HCT116 (cell line): ENCODE measurements at regions not wholly inside any gene's neighbourhood (a gene's known extent, or its start where the extent isn't known, plus 50 kb on each side); places are given as distances from the start of the nearest gene placed in this dataset.

Experiments
- ATF3 ChIP-seq: IDR thresholded peaks from 2 replicates; pipeline ENCODE4 v1.6.1; 2012
- CTCF ChIP-seq, 3 experiments: fragments of 200-600 bp in 1 of 3; sonication (generic) in 1 of 3; IDR thresholded peaks in 2 of 3; conservative IDR thresholded peaks in 1 of 3; 2 replicates each; pipeline ENCODE4 v1.5.1; 2012 to 2017; ENCODE audit warnings: low read depth in 2 of 3, low read length in 2 of 3, antibody characterized with exemption in 1 of 3, borderline replicate concordance in 1 of 3, control low read depth in 1 of 3, mild to moderate bottlenecking in 1 of 3, mixed read lengths in 1 of 3, mixed run types in 1 of 3, moderate library complexity in 1 of 3; ENCODE audit not compliant: insufficient read depth in 1 of 3
- EGR1 ChIP-seq: IDR thresholded peaks from 2 replicates; pipeline ENCODE4 v1.6.1; 2012; ENCODE audit warnings: low read depth
- EZH2 ChIP-seq: fragments of 200-600 bp; sonication (generic); IDR thresholded peaks from 2 replicates; pipeline ENCODE4 v1.6.1; 2017; ENCODE audit warnings: antibody characterized with exemption, mixed run types
- EZH2phosphoT487 ChIP-seq: fragments of 200-600 bp; IDR thresholded peaks from 2 replicates; pipeline ENCODE4 v1.6.1; 2018; ENCODE audit warnings: antibody characterized with exemption, borderline replicate concordance
- POLR2A ChIP-seq: IDR thresholded peaks from 2 replicates; pipeline ENCODE4 v1.7.0; 2011; ENCODE audit warnings: borderline replicate concordance; ENCODE audit not compliant: insufficient read depth, insufficient read length; ENCODE audit errors: extremely low read depth
- POLR2AphosphoS5 ChIP-seq: IDR thresholded peaks from 2 replicates; pipeline ENCODE4 v1.6.1; 2011; ENCODE audit warnings: mild to moderate bottlenecking, low read depth, low read length, moderate library complexity
- SP1 ChIP-seq: IDR thresholded peaks from 2 replicates; pipeline ENCODE4 v1.6.1; 2012; ENCODE audit warnings: low read depth
- YY1 ChIP-seq: IDR thresholded peaks from 2 replicates; pipeline ENCODE4 v1.6.1; 2011; ENCODE audit warnings: low read length, low read depth, moderate library complexity, mild to moderate bottlenecking; ENCODE audit not compliant: insufficient replicate concordance; ENCODE audit errors: extremely low read depth
- ZFX ChIP-seq: fragments of 450-650 bp; IDR thresholded peaks from 2 replicates; pipeline ENCODE4 v1.6.1; 2017
- ZNF274 ChIP-seq: fragments of 200-500 bp; sonication (Bioruptor generic); IDR thresholded peaks from 2 replicates; pipeline ENCODE4 v1.6.1; 2014; ENCODE audit warnings: mild to moderate bottlenecking, low read depth, low read length, inconsistent platforms

GRCh38 chr9:2262386-2263071 is 247.4 kb downstream of the SMARCA2 start:
- TF ChIP-seq ZNF274 = no peak
- TF ChIP-seq CTCF (IDR thresholded peaks at IDR 0.05 in 2 of 3, conservative IDR thresholded peaks at IDR 0.05 in 1 of 3; ENCODE audit: borderline replicate concordance in 1 of 3, insufficient read depth in 1 of 3, low read depth in 2 of 3, low read length in 2 of 3) = no peak
- no peak for TF ChIP-seq YY1
- no peak for TF ChIP-seq EGR1
- no peak for TF ChIP-seq SP1
- no peak for TF ChIP-seq POLR2A
- TF ChIP-seq POLR2AphosphoS5 = no peak
- TF ChIP-seq EZH2phosphoT487 = no peak
- TF ChIP-seq EZH2 = no peak
- TF ChIP-seq ATF3 = no peak
- TF ChIP-seq ZFX = no peak
